Motor neuron (in vitro differentiated cells): ENCODE measurements at regions not wholly inside any gene's neighbourhood (a gene's known extent, or its start where the extent isn't known, plus 50 kb on each side); places are given as distances from the start of the nearest gene placed in this dataset.

Experiments
- ATAC-seq, 8 experiments: fragments of 200-7000 bp; cut with Tn5 transposase; replicated peaks in 6 of 8; 2 replicates each; pipeline ENCODE4 v1.8.0; 2021; ENCODE audit warnings: mild to moderate bottlenecking in 8 of 8, moderate library complexity in 8 of 8
- H3K27ac ChIP-seq, 2 donors: fragments of 250-450 bp; sonication (Bioruptor Pico); 2 replicates each; pipeline ENCODE4 v1.9.0; 2021; ENCODE audit warnings: antibody characterized with exemption in 2 of 2, mild to moderate bottlenecking in 2 of 2, moderate library complexity in 1 of 2
- H3K4me1 ChIP-seq, 2 donors: fragments of 250-450 bp; sonication (Bioruptor Pico); replicated peaks in 1 of 2; 2 replicates each; pipeline ENCODE4 v1.6.1; 2021; ENCODE audit warnings: antibody characterized with exemption in 2 of 2, mild to moderate bottlenecking in 2 of 2, moderate library complexity in 1 of 2
- H3K4me3 ChIP-seq, 5 donors: fragments of 250-450 bp; sonication (Bioruptor Pico); 2 replicates each; pipeline ENCODE4 v1.9.0; 2021; ENCODE audit warnings: antibody characterized with exemption in 5 of 5, mild to moderate bottlenecking in 5 of 5, moderate library complexity in 4 of 5
- WGBS, 10 experiments: fragments of 450-650 bp; shearing (Covaris generic); methylation state at CpG; one replicate each; pipeline ENCODE4 v1.0.0; 2022; 5-methylcytosine and 5-hydroxymethylcytosine counted together
- in situ Hi-C, 9 experiments: fragments of 400-800 bp; cut with MboI; loops; one replicate each; pipeline ENCODE4 v1.15.0; 2021; ENCODE audit warnings: low sequenced_read_pairs in 9 of 9, low pct_unique_long_range_greater_than_20kb in 2 of 9; ENCODE audit not compliant: unreplicated experiment in 9 of 9

- 80 to 100% (median 93%) methylated on average over 1 to 3 of the region's 3 CpGs; no CpG with 5 or more reads in 4 of the 10 experiments for WGBS, 10 experiments
- ATAC-seq = no peak
- H3K4me3 ChIP-seq = no peak overlapping the region
- H3K27ac ChIP-seq = no peak overlapping the region
- in situ Hi-C loops = no loop called here
- peaks cover 13 to 44% of the 10 kb centered on the region in 2 donors for H3K4me1 ChIP-seq
Observed at GRCh38 chr11:129275828-129276227, 83.7 kb upstream of the ARHGAP32 start.

GRCh38 chr11:129273944-129274711 is 82.0 kb upstream of the ARHGAP32 start:
- Histone ChIP-seq H3K27ac (no peak overlapping the region), H3K4me3 (no peak overlapping the region), H3K4me1 (peaks cover 9 to 36% of the 10 kb centered on the region in 2 donors)
- 75 to 88% (median 86%) methylated on average over 2 to 5 of the region's 5 CpGs for WGBS, 10 experiments
- in situ Hi-C loops = no loop called here
- ATAC-seq = no peak

DNA sequence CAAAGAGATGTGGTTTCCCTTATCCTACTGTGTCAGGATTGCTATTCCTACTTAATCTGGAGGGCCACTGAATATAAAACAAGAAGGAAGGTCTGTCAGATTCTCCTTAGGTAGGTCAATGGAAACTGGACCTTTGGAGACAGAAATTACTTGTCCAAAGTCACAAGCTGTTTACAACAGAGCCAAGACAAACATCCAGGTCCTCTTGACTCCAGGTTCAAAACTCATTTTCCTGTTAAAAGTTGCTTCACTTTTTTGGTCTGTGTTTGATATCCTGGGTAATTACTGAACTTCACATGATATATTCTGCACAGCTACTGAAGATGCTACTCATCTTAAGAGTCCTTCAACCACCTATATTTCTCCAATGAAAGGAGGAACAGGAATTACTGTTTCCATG is 81.2 kb upstream of the ARHGAP32 start:
- in situ Hi-C loops = no loop called here
- Histone ChIP-seq H3K4me1 (peaks cover 9 to 39% of the 10 kb centered on the region in 2 donors), H3K4me3 (no peak overlapping the region), H3K27ac (no peak overlapping the region)
- no peak for ATAC-seq

- in situ Hi-C loops = no loop called here
- Histone ChIP-seq H3K27ac (no peak overlapping the region), H3K4me1 (peaks cover 0 to 30% of the 10 kb centered on the region in 2 donors), H3K4me3 (no peak overlapping the region)
- WGBS, 10 experiments = 81 to 100% (median 87%) methylated on average over 5 to 9 of the region's 9 CpGs
- no peak for ATAC-seq
Observed at GRCh38 chr11:129271030-129271429, 78.9 kb upstream of the ARHGAP32 start.

- Histone ChIP-seq H3K4me1 (peaks cover 0 to 24% of the 10 kb centered on the region in 2 donors), H3K4me3 (no peak overlapping the region), H3K27ac (no peak overlapping the region)
- 17 to 100% (median 81%) methylated on average over 1 to 4 of the region's 4 CpGs; no CpG with 5 or more reads in 1 of the 10 experiments for WGBS, 10 experiments
- in situ Hi-C loops = no loop called here
- ATAC-seq = no peak
Observed at GRCh38 chr11:129270446-129270845, 78.3 kb upstream of the ARHGAP32 start.

DNA sequence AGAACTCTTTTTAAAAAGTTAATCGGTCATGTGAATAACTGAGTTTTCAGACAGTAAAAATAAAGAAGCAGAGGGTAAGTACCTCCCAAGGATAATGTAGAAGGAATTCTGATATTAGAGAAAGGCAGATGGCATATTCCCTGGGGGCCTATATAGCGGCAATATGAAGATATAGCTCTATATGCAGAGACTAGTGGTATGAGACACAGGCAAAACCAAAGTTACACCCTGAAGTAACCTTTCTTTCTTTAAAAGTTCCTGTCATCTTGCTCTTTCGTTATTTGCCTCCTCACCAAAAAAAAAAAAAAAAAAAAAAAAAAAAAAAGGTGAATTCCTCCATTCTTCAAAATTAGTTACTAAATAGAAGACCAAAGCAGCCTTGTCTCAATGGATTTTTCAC is 76.2 kb upstream of the ARHGAP32 start:
- peak in 1 of 8 experiments; percentile 14 for ATAC-seq
- Histone ChIP-seq H3K4me1 (peaks cover 0 to 11% of the 10 kb centered on the region in 2 donors), H3K4me3 (no peak overlapping the region), H3K27ac (no peak overlapping the region)
- 29 to 100% (median 90%) methylated on average over 1 to 3 of the region's 3 CpGs; no CpG with 5 or more reads in 1 of the 10 experiments for WGBS, 10 experiments
- in situ Hi-C loops = no loop called here

DNA sequence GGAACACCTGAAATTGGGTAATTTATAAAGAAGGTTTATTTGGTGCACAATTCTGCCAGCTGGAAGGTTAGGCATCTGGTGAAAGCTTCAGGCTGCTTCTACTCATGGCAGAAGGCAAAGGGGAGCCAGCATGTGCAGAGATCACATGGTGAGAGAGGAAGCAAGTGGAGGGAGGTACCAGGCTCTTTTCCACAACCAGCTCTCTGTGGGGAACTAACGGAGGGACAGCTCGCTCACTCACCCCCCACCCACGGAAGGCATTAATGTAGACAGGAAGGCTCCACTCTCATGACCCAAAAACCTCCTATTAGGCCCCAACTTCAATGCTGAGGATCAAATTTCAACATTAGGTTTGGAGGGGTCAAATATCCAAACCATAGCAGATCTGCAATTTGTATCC is 75.6 kb upstream of the ARHGAP32 start:
- ATAC-seq = no peak
- H3K4me1 ChIP-seq = peaks cover 0 to 11% of the 10 kb centered on the region in 2 donors
- WGBS, 10 experiments = 33 to 90% (median 77%) methylated on average over 1 to 3 of the region's 3 CpGs; no CpG with 5 or more reads in 6 of the 10 experiments
- no peak overlapping the region for H3K27ac ChIP-seq
- in situ Hi-C loops = no loop called here
- H3K4me3 ChIP-seq = no peak overlapping the region

DNA sequence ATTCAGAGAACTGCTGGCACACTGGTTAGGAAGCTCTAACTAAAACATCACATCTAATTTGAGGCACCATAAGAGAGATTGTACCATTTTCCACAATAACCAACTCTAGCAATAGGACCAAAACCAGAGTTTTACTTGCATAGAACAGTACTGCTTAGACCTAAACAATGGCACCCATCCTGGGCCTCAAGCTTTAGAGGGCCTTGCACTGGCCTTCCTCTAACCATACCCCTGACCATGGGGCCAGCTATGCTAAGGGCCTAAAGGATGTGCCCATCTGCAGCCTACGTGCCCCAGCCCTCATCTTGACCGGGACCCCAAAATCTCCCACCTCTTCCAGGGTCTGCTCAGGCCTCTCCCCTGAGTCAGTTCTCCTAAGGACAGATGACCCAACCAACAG is 74.4 kb upstream of the ARHGAP32 start:
- in situ Hi-C loops = no loop called here
- ATAC-seq = no peak
- H3K4me3 ChIP-seq = no peak overlapping the region
- H3K4me1 ChIP-seq = peaks cover 0 to 14% of the 10 kb centered on the region in 2 donors
- H3K27ac ChIP-seq = no peak overlapping the region
- WGBS, 10 experiments = 60 to 100% methylated on average over 1 to 2 of the region's 2 CpGs; no CpG with 5 or more reads in 8 of the 10 experiments

DNA sequence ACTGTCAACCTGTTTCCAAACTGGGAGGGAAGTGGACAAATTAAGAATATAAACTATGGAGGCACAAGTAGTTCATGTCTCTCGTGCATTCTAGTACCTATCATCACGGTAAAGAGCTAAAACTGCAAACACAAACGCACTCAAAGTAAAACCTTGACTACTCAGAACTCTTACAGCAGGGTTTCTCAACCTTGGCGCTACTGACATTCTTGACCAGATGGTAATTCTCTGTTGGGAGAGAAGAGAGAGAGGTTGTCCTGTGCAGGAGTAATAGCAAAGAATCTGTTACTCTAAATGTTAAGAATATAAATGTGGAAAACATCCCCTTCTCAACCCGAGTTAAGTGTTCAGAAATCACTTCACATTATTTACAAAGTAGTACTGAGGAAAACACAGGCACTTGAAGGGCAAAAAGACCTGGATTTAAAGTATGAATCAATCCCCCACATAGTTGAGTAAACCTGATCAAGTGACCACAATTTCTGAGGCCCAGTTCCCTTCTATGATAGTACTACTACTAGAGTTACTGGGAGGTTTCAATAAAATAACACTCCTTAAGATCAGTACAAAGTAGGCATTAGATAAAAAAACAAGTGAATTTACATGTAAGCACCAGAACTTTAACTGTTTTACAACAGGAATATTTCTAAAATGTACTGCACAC is 73.1 kb upstream of the ARHGAP32 start:
- Histone ChIP-seq H3K4me3 (no peak overlapping the region), H3K27ac (no peak overlapping the region), H3K4me1 (peaks cover 2 to 27% of the 10 kb centered on the region in 2 donors)
- in situ Hi-C loops = no loop called here
- ATAC-seq = no peak
- WGBS, 10 experiments = 0 to 100% (median 92%) methylated on average over 1 to 5 of the region's 5 CpGs; no CpG with 5 or more reads in 1 of the 10 experiments

- ATAC-seq = no peak
- H3K4me3 ChIP-seq = no peak overlapping the region
- H3K27ac ChIP-seq = no peak overlapping the region
- peaks cover 8 to 38% of the 10 kb centered on the region in 2 donors for H3K4me1 ChIP-seq
- in situ Hi-C loops = no loop called here
- 87 to 100% (median 100%) methylated on average over 1 to 2 of the region's 2 CpGs; no CpG with 5 or more reads in 1 of the 10 experiments for WGBS, 10 experiments
Observed at GRCh38 chr11:129264114-129264513, 72.0 kb upstream of the ARHGAP32 start.

DNA sequence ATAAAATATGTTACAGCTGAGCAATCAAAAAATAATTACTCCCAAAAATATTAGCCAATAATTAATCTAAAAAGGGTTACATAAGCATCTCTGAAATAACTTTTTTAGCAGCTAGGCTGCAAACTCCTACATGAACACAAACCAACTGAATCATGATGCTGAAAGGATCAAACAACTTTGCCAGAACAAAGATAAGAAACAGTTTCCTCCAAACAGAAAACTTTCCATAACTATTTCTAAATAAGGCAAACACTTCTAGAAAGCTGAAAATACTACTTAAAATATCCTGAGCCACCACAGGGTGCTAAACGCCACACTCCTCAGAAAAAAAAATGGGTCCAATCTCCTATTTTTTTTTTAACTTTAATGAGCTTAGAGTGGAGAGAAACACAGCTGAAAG is 68.6 kb upstream of the ARHGAP32 start:
- in situ Hi-C loops = no loop called here
- Histone ChIP-seq H3K27ac (no peak overlapping the region), H3K4me3 (no peak overlapping the region), H3K4me1 (peaks cover 10 to 27% of the 10 kb centered on the region in 2 donors)
- ATAC-seq = no peak
- 20 to 100% (median 56%) methylated on average over 1 of the region's 1 CpG; no CpG with 5 or more reads in 1 of the 10 experiments for WGBS, 10 experiments

- Histone ChIP-seq H3K4me1 (peaks cover 10 to 28% of the 10 kb centered on the region in 2 donors), H3K27ac (no peak overlapping the region), H3K4me3 (no peak overlapping the region)
- peak in 5 of 8 experiments; percentile 16 to 66 (median 45) for ATAC-seq
- in situ Hi-C loops = no loop called here
- 10 to 94% (median 42%) methylated on average over 2 to 3 of the region's 3 CpGs; no CpG with 5 or more reads in 2 of the 10 experiments for WGBS, 10 experiments
Observed at GRCh38 chr11:129259931-129260348, 67.8 kb upstream of the ARHGAP32 start.

DNA sequence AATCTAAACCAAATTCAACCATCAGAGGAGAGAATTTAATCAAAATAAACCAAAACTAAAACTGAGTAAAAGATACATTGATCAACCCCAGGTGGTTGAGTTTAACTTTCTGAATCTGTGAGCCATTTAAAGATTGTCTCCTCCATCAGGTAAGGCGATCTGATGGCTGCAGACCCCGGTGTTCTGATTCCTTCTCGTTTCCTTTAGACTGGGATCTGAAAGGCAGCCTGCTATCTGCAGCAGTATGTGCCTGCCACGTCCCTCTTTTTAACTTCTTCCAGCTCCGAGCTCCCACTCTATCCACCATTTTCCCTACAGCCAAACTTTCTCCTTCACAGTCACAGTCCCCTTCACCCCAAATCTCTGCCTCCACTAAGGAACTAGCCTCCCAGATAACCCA is 66.1 kb upstream of the ARHGAP32 start:
- H3K27ac ChIP-seq = no peak overlapping the region
- WGBS, 10 experiments = 58 to 90% (median 68%) methylated on average over 3 to 5 of the region's 5 CpGs; no CpG with 5 or more reads in 1 of the 10 experiments
- no peak for ATAC-seq
- H3K4me1 ChIP-seq = peaks cover 10 to 39% of the 10 kb centered on the region in 2 donors
- in situ Hi-C loops = no loop called here
- H3K4me3 ChIP-seq = no peak overlapping the region
